IPS DF 6.9 (cell line): ENCODE measurements at regions not wholly inside any gene's neighbourhood (a gene's known extent, or its start where the extent isn't known, plus 50 kb on each side); places are given as distances from the start of the nearest gene placed in this dataset.
"Not testable (repeated sequence)": the region's sequence is repeated elsewhere in the genome, so short reads cannot be mapped to it uniquely, and the experiment has no call there.

Experiments used
- DNase-seq: peaks from one replicate; pipeline ENCODE4 v3.0.0-alpha.2; 2013; ENCODE audit warnings: low read depth, low spot score
- H3K27ac ChIP-seq: one replicate; pipeline ENCODE4 v1.5.1; 2013; ENCODE audit warnings: low read length, control low read depth
- H3K27me3 ChIP-seq: 2 replicates; pipeline ENCODE4 v1.6.1; 2013; ENCODE audit warnings: mild to moderate bottlenecking, low read length; ENCODE audit not compliant: control insufficient read depth, insufficient read depth
- H3K36me3 ChIP-seq: 2 replicates; pipeline ENCODE4 v1.6.1; 2013; ENCODE audit warnings: low read length; ENCODE audit not compliant: control insufficient read depth, insufficient read depth
- H3K4me1 ChIP-seq: 2 replicates; pipeline ENCODE4 v1.6.1; 2013; ENCODE audit warnings: low read length; ENCODE audit not compliant: control insufficient read depth, insufficient read depth
- H3K4me3 ChIP-seq: 2 replicates; pipeline ENCODE4 v1.5.1; 2013; ENCODE audit warnings: mild to moderate bottlenecking, low read length
- H3K9me3 ChIP-seq: 2 replicates; pipeline ENCODE4 v1.6.1; 2013; ENCODE audit warnings: low read length, inconsistent platforms; ENCODE audit not compliant: control insufficient read depth, insufficient read depth
- WGBS: extraction: QIAGEN DNeasy Blood & Tissue Kit; methylation state at CpG from one replicate; pipeline ENCODE4 v1.1.7; 2013; ENCODE audit warnings: mixed read lengths, missing lambda C conversion rate; ENCODE audit not compliant: insufficient read length, insufficient coverage; 5-methylcytosine and 5-hydroxymethylcytosine counted together

DNA sequence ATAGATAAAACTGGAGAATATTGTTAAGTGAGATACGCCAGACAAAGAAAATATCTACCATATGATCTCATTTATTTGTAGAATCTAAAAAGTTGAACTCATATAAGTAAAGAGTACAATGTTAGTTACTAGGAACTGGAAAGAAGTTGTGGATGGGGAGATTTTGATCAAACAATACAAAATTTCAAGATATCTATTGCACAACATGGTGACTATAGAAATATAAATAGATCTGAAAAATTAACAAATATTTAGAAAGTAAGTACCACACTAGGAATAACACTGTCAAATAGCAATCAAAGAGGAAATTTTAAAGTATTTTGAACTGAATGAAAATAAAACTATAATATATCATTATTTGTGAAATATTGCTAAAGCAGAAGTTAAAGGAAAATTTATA lies 437.2 kb downstream of the AASDHPPT start:
- Histone ChIP-seq H3K4me1 (no peaks in the 10 kb centered on the region), H3K27ac (no peak overlapping the region), H3K4me3 (no peak overlapping the region), H3K36me3 (no peaks in the 10 kb centered on the region), H3K27me3 (no peaks in the 10 kb centered on the region), H3K9me3 (no peaks in the 10 kb centered on the region)
- no CpG with 5 or more reads among the region's 1 CpG for WGBS
- DNase-seq, result no peak

DNA sequence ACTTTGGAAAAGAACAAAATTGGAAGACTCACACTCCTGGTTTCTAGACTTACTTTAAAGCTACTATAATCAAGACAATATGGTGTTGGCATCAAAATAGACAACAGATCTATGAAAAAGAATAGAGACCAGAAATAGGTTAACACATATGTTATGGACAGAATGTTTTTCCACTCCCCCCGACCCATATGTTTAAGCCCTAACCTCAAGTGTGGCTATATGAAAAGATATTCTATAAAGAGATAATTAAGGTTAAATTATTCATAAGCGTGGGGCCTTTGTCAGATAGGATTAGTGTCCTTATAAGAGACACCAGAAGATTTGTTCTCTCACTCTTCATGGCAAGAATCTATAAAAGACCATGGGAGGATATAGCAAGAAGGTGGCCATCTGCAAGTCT lies 440.0 kb downstream of the AASDHPPT start:
- DNase-seq, result no peak
- no peak overlapping the region for H3K27ac ChIP-seq
- no peaks in the 10 kb centered on the region for H3K4me1 ChIP-seq
- H3K9me3 ChIP-seq, result no peaks in the 10 kb centered on the region
- WGBS, result no CpG with 5 or more reads among the region's 2 CpGs
- H3K36me3 ChIP-seq, result no peaks in the 10 kb centered on the region
- H3K4me3 ChIP-seq, result no peak overlapping the region
- no peaks in the 10 kb centered on the region for H3K27me3 ChIP-seq

DNA sequence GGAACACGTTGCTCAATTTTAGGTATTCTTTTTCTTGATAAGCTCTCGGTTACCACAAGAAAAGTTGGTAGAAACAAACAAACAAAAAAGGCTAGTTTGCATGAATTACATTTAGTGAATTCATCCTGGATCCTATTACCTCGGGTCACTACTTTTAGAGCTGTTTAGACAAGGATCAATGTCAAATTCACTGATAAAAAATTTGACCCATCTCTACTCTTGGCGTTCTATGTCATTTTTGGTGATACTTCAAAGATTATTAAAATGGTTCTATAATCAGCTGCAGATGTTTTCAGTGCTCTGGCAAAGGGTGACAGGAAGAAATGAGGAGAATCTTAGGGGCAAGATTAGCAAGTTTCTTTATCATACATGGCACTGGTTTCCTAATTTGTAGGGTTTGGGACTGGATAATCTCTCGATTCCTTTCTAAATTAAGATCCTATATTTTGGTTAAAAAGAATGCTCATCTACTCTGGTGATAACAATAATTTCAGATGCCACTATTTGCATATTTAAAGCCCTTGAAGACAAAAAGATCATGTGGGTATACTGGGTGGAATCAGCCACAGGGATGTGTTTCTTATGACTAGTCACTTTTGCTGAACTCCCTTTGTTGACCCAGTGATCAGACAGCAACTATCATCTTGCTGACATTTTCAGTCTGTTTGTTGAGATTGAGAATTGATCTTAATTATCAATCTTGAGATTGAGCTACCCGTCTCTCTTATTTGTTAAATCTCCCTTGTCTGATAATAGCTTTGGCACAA lies 442.9 kb downstream of the AASDHPPT start:
- no CpG with 5 or more reads among the region's 6 CpGs for WGBS
- no peaks in the 10 kb centered on the region for H3K9me3 ChIP-seq

DNA sequence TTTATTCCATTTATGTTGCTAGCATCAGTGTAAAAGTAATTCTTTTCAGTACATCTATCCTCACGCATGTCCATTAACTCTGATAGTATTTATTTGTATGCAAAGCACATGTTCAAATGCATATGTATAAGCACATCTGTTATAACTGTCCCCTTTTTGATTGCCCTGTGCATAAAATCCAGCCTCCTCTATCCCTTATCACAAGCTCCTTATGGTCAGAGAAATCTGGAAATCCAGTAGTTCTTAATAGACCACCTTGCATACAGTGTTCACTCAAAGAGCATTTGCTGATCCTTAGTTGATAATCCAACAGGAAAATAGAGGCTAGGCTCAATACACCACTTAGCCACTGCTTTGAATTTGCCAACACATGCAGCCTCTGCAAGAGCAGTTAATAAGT lies 443.5 kb downstream of the AASDHPPT start:
- WGBS, result no CpG with 5 or more reads among the region's 1 CpG

More for the DNA sequence above, 442.9 kb downstream of the AASDHPPT start:
- no peak overlapping the region for H3K4me3 ChIP-seq
- no peak overlapping the region for H3K27ac ChIP-seq
- DNase-seq, result no peak
- H3K36me3 ChIP-seq, result no peaks in the 10 kb centered on the region
- no peaks in the 10 kb centered on the region for H3K27me3 ChIP-seq
- H3K4me1 ChIP-seq, result no peaks in the 10 kb centered on the region

DNA sequence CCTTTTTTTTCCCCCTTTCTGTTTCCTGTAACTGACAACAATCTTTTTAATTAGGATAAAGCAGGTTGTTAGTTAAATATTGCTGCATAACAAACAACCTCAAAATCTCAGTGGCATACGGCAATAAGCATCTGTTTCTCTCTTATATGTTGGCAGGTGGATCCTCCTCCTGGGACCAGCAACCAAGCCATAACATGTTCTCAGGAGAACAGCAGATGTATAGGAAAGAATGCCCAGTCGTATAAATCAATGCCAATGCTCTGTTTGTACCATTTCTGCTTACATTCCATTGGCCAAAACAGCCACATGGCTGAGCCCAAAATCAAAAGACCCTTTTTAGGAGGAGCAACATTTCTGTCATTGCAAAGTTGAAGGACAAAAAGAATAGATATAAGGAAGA lies 445.7 kb downstream of the AASDHPPT start:
- H3K4me1 ChIP-seq, result no peaks in the 10 kb centered on the region
- no peaks in the 10 kb centered on the region for H3K9me3 ChIP-seq
- no peaks in the 10 kb centered on the region for H3K36me3 ChIP-seq
- no peak for DNase-seq
- H3K27ac ChIP-seq, result no peak overlapping the region
- no peak overlapping the region for H3K4me3 ChIP-seq
- no CpG with 5 or more reads among the region's 2 CpGs for WGBS
- H3K27me3 ChIP-seq, result no peaks in the 10 kb centered on the region

More for the DNA sequence above, 443.5 kb downstream of the AASDHPPT start:
- no peak for DNase-seq
- Histone ChIP-seq H3K27me3 (no peaks in the 10 kb centered on the region), H3K4me1 (no peaks in the 10 kb centered on the region), H3K4me3 (no peak overlapping the region), H3K9me3 (no peaks in the 10 kb centered on the region), H3K27ac (no peak overlapping the region), H3K36me3 (no peaks in the 10 kb centered on the region)

DNA sequence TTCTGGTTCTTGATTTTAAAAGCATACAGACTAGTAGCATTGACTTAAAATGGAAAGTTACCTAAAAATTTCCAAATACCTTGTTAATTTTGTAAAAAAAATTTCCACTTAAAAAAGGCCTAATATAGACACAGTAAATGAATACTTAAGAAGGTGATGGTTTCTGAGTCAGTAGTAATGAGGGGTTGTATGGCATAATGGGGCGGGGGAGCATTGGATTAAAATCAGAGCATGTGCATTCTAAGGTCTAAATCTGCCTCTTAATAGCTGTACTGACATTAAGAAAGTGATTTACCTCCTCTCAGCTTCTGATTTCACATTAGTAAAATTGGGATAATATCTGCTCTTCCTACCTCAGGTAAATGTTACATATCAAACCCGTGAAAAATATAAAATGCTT lies 446.5 kb downstream of the AASDHPPT start:
- no CpG with 5 or more reads among the region's 2 CpGs for WGBS
- Histone ChIP-seq H3K36me3 (no peaks in the 10 kb centered on the region), H3K4me3 (no peak overlapping the region), H3K27ac (no peak overlapping the region), H3K9me3 (no peaks in the 10 kb centered on the region), H3K27me3 (no peaks in the 10 kb centered on the region), H3K4me1 (no peaks in the 10 kb centered on the region)
- no peak for DNase-seq

DNA sequence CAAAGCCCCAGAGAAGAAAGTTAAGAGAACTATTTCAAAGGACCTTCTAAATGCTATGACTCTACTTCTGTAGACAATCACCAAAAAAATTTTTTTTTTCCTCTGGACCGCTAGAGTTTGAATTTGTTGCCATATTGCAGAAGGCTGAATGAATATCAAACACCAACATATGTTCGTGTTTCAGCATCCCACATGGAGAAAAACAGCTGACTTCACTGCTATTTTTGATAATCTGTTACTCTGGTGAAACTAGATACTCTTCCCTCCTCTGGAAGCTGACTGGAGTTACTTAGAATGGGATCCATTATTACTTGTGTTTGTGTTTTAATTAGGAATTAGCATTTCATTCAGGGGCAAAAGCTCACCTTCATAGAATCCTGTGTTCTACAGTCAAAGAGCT lies 447.0 kb downstream of the AASDHPPT start:
- no CpG with 5 or more reads among the region's 2 CpGs for WGBS
- H3K27me3 ChIP-seq, result no peaks in the 10 kb centered on the region
- H3K9me3 ChIP-seq, result no peaks in the 10 kb centered on the region
- H3K4me1 ChIP-seq, result no peaks in the 10 kb centered on the region
- no peak overlapping the region for H3K4me3 ChIP-seq
- DNase-seq, result no peak
- H3K27ac ChIP-seq, result no peak overlapping the region
- no peaks in the 10 kb centered on the region for H3K36me3 ChIP-seq

DNA sequence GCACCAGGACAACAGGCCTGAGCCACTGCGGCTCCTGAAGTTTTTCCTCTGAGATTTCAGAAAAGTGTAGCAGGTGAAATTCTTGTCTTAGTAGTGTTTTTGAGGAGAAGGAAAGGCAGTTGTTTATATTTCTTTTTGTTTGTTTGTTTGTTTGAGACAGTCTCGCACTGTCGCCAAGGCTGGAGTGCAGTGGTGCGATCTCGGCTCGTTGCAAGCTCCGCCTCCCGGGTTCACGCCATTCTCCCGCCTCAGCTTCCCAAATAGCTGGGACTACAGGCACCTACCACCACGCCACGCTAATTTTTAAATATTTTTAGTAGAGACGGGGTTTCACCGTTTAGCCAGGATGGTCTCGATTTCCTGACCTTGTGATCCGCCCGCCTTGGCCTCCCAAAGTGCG lies 454.2 kb downstream of the AASDHPPT start:
- not testable (repeated sequence) for H3K9me3 ChIP-seq, H3K36me3 ChIP-seq, H3K27ac ChIP-seq, H3K4me3 ChIP-seq, DNase-seq, H3K4me1 ChIP-seq, H3K27me3 ChIP-seq
- no CpG with 5 or more reads among the region's 18 CpGs for WGBS

DNA sequence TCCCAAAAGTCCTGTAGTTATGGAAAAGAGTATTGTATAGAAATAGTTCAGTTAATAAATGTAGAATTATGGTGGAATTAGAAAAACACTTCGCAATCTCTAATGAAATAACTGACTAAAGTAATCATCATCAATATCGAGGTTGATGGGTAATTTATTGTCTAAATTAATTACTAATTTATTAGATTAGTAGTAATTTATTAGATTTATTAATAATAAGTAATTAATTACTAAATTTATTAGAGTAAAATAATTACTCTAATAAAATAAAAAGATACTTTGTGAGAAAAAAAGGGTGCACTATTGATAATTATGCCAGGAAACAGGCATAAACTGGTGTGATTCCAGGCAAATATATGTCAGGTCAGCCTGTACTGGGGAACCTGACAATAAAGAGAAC lies 455.6 kb downstream of the AASDHPPT start:
- Histone ChIP-seq H3K36me3 (no peaks in the 10 kb centered on the region), H3K9me3 (no peaks in the 10 kb centered on the region), H3K4me3 (no peak overlapping the region), H3K4me1 (no peaks in the 10 kb centered on the region), H3K27ac (no peak overlapping the region), H3K27me3 (no peaks in the 10 kb centered on the region)
- WGBS, result 100% methylated on average over 1 of the region's 2 CpGs
- DNase-seq, result no peak

DNA sequence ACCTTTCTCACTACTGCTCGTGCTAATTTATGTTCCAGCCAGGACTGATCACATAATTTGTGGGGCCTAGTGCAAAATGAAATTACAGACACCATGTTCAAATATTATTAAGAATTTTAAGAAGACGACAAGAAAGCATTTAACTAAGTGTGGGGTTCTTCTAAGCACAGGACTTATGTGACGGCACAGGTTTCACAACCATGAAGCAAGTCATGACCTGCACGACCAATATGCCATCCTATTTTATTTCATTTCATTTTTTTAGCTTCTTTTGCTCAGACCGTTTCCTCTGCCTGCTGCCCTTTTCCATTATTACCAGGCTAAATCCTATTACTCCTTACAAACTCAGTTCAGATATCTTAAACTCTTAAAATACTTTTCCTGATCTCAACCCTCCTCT lies 462.5 kb downstream of the AASDHPPT start:
- DNase-seq, result no peak
- Histone ChIP-seq H3K9me3 (no peaks in the 10 kb centered on the region), H3K27me3 (no peaks in the 10 kb centered on the region), H3K4me1 (no peaks in the 10 kb centered on the region), H3K27ac (no peak overlapping the region), H3K4me3 (no peak overlapping the region), H3K36me3 (no peaks in the 10 kb centered on the region)
- no CpG with 5 or more reads among the region's 5 CpGs for WGBS

DNA sequence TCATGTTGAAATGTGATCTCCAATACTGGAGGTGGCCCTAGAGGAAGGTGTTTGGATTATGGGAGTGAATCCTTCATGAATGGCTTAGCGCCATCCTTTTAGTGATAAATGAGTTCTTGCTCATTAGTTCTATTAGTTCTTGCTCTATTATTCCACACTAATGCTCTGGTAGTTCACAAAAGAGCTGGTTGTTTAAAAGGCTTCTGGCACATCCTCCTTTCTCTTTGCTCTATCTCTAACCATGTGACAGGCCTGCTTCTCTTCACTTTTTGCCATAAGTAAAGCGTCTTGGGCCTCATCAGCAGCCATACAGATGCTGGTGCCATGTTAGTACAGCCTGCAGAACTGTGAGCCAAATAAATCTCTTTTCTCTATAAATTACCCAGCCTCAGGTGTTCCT lies 469.9 kb downstream of the GUCY1A2 start:
- Histone ChIP-seq H3K36me3 (no peaks in the 10 kb centered on the region), H3K27ac (no peak overlapping the region), H3K4me3 (no peak overlapping the region), H3K27me3 (no peaks in the 10 kb centered on the region), H3K4me1 (peaks cover 1% of the 10 kb centered on the region; the same call in 1 of the 2 replicates), H3K9me3 (no peaks in the 10 kb centered on the region)
- no CpG with 5 or more reads among the region's 2 CpGs for WGBS
- DNase-seq, result no peak
